GM19468 (cell line): ENCODE measurements at regions not wholly inside any gene's neighbourhood (a gene's known extent, or its start where the extent isn't known, plus 50 kb on each side); places are given as distances from the start of the nearest gene placed in this dataset.
"Not testable (repeated sequence)": the region's sequence is repeated elsewhere in the genome, so short reads cannot be mapped to it uniquely, and the experiment has no call there.

ENCODE experiments used
- ATAC-seq: cut with Tn5 transposase; IDR thresholded peaks from one replicate; pipeline ENCODE4 v1.9.1; 2021; ENCODE audit warnings: mild to moderate bottlenecking, moderate library complexity, moderate number of reproducible peaks; ENCODE audit not compliant: unreplicated experiment; ENCODE audit errors: extremely low read depth

DNA sequence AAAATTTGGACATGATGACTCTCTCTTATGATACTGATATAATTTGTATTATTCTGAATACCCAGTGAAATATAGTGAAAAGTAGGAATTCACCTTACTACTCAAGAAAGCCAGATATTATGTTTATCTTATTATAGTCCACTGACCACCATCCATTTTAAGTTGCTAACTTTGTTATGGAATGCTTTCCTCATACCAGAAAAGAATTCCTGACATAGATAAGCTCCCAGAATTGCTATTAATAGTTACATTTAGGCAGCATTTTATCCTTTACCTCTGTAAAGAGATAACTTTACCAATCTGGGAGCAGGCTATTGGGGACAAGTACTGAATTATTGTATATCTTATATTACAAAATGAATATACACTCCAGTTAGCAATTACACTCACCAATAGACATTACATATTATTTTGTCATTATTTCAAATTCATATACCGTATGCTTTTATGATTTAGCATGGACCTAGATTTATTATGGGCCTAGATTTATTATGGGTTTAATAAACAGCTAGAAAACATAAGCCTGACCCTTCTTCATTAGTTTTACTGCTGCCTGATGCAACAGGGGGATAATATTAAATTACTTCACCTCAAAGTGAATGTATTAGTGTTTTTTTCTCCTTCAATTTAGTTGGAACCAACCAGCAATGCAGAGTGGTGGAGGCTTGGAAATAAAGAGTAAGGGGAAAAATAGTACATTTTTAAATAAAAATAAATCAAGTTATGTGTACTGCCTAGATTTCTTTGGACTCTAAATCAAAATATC, 1886.1 kb downstream of the PCDH9 start:
- ATAC-seq = no peak

DNA sequence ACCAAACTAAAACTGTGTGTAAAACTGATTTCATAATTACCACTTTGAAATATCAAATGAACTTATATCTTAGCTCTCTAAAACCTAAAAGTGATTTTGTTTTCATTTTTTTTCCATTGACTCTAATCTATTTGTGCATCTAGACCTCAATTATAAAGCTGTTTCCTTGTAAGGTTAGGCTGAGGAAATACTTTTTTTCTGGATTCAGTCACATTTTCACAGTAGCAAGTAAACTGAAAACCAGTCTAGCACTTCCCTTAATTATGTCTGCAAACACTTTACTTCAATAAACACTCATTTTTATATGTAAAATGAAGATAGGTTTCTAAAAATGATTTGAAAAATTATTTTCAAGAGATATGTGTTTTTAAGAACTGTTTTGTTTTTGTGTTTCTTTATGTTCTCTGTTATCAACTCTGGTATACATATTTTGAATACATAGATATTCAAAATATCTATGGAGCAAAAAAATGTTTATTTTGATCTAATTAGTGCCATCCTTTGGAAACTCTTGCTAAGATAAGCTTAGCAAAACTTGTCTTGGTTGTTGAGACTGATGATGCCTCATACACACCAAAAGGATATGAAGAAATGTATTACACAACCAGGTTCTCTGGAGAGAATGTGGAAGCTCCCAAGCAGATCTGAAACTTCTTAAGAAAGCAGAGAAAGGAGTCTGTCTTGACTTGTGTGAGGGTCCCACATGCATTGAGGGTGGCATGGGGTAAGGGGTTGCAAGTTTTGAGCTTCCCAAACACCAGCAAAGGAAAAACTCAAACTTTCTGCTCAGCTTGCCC, 1887.4 kb downstream of the PCDH9 start:
- no peak for ATAC-seq

DNA sequence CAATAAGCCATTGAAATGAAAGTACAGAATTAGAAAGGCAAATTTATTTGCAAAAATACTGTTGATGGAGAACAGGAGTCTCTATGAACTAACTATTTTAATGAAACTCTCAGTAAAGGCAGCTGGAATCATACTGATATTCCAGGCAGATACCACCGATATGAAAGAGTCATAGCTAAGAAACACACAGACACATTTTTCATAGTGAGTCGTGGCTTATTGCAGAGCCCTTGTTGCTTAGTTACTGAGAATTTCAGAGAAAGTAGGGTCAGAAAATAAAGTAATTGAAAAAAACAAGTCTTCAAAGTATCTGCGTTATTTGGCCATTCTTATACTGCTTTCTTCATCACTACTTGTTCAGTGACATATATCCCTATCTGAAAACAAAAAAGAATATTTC, 1890.9 kb downstream of the PCDH9 start:
- ATAC-seq = no peak

DNA sequence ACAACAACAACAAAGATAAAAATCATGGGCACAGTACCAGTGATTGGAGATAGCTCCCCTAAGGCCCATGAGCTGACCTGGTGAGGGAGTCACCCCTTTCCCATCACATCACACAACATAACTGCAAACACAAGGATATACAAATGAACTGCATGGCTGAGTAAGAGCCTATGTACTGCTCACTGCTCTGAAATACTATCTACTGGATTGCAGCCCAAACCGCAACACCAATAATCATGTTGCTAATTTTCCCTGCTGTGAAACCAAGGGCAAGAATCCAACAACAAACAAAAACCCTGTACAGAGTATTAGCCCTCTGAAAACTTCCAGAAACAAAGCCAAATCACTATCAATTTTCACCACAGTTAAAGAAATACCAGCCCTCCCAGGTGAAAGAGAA, 1893.2 kb downstream of the PCDH9 start:
- ATAC-seq = no peak

DNA sequence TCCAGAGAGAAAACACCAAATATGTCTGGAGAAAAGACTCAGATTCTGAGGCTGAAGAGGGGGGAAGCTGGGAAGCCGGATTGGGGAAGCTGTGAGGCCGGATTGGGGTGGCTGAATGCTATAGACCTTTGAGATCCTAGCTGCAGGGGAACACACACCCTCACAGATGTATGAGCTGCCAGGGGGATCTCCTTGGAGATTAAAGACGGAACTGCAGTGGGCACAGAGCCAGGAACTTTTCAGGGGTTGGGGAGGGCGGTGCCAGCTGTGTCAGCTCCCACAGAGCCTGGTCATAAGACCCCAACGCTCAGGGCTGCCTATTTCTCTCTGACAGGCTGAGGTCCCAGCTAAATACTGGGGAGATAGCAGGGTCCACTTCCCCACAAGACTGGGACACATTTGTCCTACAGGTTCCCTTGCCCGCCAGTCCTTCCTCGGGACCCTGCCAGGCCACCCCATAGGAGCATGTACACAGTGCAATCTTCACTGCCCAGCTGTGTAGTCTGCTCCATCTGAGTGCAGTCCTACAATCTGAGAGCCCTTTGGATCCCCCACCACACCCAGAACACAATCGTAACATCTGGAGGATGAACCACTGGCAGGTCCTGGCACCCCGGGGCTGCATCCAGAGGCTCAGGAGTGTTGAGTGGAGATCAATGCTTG, 1893.9 kb downstream of the PCDH9 start:
- no peak for ATAC-seq

DNA sequence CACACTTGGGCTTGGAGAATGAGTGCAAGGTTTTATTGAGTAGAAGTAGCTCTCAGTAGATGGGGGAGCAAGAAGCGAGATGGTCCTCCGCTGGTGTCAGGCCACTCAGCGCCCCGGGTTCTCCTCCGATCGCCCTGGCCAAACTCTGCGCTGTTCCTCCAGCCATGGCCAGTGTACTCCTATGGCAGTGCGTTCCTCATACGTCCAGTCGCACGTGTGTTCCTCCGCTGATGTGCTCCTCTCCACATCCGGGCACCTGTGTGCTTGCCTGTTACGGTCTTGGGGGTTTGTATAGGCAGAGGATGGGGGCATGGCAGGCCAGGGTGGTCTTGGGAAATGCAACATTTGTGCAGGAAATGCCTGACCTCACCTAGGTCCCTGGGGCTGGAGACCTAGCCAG, 1899.4 kb downstream of the PCDH9 start:
- ATAC-seq = no peak

DNA sequence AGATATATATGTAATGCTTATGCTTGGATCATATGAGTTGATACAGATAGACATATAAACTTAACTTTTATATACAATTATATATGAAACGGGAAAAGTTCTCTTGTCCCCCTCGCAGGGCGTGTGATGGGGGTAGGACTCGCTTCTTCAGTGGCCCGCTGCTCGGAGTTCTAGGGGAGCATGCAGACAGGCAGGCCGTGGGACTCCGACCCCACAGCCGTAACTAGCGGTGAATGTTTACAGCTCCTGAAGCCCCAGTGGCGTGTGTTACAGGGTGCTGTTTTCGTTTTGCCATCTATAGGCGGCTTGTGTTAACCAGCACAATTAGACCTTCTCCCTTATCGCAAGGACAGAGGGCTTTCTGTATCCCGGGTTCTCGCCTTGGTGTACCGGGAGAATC, 1899.8 kb downstream of the PCDH9 start:
- no peak for ATAC-seq

DNA sequence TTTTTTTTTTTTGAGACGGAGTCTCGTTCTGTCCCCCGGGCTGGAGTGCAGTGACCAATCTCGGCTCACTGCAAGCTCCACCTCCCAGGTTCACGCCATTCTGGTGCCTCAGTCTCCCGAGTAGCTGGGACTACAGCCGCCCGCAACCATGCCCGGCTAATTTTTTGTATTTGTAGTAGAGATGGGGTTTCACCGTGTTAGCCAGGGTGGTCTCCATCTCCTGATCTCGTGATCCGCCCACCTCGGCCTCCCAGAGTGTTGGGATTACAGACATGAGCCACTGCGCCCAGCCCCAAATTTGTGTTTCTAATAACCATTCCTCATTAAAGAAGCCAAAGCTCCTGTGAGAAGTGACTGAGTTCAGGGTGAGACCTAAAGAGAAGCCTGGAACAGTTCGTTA, 1906.9 kb downstream of the PCDH9 start:
- not testable (repeated sequence) for ATAC-seq

DNA sequence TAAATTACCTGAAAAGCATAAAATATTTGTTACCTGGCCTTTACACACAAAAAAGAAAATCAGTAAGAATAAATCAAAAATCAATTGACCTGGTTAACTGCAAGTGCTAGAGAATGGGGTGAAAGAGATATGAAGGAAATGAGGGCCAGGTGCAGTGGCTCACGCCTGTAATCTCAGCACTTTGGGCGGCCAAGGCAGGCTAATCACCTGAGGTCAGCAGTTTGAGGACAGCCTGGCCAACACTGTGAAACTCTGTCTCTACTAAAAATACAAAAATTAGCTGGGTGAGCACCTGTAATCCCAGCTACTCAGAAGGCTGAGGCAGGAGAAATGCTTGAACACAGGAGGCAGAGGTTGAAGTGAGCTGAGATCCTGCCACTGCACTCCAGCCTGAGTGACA, 1908.7 kb downstream of the PCDH9 start:
- ATAC-seq = not testable (repeated sequence)

DNA sequence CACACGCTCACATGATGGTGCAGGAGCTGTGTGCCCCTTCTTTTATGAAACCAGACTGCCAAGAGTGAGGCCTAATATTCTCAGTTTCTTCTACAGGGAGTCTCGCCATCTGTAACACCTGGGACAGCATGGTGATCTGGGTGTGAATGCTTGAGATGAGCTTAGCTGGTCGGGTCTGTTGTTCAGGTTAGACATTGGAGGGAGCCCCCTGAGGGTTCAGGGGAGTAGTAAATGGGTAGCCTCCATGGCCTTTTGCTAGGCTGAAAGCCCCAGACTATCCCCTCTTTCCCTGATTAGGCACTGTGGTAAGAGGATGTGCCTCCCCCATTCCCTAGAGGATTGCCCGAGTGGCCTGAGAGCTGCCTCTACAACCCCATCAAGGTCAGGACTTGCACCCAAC, 1916.1 kb downstream of the PCDH9 start:
- ATAC-seq = no peak

DNA sequence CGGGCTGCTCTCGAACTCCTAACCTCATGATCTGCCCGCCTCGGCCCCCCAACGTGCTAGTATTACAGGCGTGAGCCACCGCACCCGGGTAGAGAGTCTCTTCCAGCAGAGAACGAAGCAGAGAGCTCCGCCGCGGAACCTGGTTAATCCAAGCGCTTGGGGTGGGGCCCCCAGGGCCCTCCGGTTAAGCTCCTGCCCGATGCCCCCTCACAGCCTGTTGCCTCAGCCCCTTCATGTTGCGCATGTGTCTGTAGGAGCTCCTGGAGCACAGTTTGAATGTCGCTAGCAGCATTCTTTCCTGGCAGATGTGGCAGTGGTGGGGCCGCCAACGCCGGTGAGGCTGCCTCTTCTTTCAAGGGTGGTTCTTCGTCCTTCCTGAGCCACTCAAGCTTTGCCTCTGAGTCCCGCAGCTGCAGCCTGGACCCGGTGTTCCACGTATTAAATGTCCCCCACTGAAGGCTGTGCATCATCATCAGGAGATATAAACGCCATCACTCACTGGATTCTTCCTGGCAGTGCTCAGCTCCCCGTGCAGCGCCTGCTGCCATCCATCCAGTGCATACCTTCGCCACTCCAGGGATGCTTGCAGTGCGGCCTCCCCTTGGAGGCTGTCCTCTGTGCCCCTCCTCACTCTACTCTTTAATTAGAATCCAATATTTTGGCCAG, 1919.3 kb downstream of the PCDH9 start:
- ATAC-seq = no peak

DNA sequence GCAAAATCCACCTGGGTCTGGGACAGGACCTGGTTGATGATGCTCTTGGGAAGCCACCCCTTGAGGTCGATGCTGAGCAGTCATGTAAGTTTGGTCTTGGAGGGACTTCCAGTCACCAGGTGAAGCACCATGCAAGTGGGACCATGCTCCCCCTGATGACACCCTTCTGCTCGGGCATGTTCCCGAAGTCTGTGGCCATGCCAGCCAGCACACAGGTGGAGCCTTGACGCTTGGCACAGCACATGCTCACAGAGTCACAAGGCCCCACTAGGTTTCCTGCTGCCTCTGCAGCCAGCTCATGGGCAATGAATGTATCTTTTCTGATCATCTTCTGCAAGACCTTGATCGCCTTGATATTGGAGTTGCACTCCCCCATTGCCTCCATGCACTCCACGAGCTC, 1920.2 kb downstream of the PCDH9 start:
- no peak for ATAC-seq

DNA sequence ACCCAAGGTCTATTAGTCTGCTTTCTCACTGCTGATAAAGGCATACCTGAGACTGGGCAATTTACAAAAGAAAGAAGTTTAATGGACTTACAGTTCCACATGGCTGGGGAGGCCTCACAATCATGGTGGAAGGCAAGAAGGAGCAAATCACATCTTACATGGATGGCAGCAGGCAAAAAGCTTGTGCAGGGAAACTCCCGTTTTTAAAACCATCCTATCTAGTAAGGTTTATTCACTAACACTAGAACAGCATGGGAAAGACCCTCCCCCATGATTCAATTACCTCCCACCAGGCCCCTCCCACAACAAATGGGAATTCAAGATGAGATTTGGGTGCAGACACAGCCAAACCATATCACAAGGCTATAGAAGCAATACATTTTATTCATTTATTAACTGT, 1921.4 kb downstream of the PCDH9 start:
- ATAC-seq = not testable (repeated sequence)

DNA sequence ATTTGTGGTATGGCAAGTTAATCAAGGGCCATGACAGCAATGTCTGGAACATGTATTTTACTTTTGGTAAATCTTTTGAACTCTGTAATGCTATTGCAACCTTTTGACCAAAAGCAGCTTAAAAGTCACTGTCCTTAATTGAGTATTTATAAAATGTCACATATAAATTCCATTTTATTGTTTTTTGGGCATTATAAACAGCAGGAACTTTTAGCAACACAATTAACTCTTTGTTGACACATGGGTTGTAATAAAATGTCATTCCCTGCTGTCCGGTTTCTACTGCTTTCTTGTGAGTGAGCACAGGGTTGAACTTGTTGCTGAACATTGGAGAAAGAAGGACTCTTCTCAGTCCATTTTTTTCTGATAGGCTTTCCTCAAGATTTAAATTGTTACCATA, 1923.1 kb downstream of the PCDH9 start:
- ATAC-seq = no peak

DNA sequence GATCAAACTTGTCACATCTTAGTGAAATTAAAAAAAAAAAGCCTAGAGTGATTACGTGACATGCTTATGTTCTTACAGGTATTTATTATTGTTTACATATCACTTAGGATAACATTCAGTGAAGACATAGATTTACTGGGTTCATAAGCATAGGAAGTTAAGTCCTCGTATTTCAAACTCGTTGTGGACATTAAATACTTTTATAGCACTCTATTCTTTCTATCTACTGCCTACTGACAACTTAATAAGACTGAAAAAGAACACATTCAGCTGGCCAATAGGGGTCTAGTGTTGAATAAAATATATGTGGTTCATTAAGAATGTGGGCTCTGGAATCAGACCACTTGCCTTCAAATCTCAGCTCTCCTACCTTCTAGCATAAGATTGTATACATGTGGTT, 1927.4 kb downstream of the PCDH9 start:
- ATAC-seq = no peak

DNA sequence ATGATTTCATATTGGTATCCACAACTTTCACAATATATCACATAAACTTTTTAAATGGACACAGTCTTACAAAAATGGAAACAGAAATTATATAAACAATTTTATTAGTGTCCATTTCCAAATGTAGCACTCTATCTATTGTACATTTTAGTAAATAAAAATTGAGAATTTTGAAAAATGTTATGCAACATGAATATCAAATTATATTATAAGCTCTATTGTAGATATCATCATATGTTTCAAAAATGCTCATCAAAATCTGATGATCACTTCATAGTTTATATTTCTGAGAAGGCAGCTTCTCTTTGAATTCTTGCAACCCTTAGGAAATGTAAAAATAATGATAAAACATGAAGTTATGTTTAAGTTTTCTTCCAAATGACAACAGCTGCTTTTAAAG, 1928.6 kb downstream of the PCDH9 start:
- ATAC-seq = no peak

DNA sequence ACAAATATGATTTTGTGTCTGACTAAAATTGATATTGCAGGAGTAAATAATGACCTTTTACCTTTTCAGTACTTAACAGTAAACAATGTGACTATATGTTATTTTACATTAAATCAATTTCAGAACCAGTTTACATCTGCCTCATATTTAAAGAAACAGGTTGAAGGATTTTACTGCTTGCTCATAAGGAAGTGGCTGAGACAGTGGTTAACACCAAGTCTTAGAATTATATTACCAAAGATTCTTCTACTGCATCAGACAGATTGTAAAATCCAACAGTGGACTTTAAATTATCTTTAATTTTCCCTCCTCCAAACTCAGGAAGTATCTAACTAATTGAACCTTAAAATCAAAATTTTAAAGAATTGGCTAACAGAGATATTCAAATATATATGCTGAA, 1929.9 kb downstream of the PCDH9 start:
- no peak for ATAC-seq

DNA sequence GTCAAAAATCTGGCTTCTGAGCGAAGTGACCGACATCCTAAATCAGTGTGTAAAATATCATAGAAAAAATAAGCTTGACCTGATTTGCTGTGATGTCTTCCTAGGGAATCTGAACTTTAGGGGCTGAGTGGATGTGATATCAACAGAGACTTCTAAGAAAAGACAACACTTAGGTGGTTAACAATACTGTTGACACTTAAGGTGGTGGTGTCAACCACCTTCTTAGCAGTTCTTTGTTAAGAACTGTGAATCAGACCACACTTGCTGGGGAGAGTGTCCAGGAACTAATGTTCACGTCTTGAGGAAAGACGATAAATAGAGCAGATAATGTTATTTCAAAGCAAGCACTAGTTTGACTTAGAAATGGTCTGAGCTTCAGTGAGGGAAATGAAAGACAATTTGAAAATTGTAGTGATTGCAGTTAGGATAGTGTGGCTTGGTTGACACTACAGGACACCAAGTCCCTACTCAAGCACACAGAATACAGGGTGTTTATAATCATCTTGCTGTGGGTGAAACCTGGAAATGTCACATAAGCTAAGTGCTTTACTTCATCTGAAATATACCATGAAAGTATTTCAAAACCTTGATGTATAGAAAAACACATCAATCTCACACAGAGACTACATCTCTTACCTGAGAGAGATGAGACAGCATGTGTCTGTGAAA, 1936.5 kb downstream of the PCDH9 start:
- no peak for ATAC-seq

DNA sequence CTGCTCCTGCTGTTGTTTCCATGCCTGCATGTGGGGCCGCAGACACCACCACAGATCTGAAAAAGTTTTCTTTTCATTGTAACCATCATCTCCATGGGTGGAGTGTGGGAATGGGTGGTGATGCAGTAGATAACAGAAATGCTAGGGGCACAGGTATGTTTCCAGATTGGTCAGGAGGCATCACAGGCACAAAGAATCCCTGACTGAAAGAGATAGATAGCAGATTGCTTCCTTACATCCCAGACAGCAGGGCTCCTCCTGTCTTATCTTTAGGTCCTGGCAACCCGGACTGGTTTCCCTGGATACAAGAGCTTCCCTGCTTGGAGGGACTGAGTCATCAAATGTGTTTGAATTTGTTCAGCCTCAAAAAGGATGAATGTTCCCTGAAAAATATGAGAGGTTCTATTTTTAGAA, 1937.6 kb downstream of the PCDH9 start:
- no peak for ATAC-seq

DNA sequence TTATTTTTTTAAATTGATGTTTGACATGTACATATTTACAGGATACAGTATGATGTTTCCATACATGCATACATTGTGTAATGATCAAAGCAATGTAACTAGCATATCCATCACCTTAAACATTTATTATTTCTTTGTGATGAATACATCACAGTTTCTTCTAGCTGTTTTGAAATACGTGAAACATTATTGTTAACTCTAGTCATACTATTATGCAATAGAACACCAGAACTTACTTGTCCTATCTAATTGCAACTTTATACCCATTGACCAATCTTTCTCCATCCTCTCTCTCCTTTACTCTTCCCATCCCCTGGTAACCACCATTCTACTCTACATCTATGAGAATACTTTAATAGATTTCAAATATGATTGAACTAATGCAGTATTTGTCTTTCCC, 1942.7 kb downstream of the PCDH9 start:
- ATAC-seq = no peak
